ENCODE measurements at regions not wholly inside any gene's neighbourhood (a gene's known extent, or its start where the extent isn't known, plus 50 kb on each side); places are given as distances from the start of the nearest gene placed in this dataset.

- no peak for DNase-seq
These were observed 111.6 kb downstream of the SIPA1L2 start for GRCh38 chr1:232518349-232518748.

DNA sequence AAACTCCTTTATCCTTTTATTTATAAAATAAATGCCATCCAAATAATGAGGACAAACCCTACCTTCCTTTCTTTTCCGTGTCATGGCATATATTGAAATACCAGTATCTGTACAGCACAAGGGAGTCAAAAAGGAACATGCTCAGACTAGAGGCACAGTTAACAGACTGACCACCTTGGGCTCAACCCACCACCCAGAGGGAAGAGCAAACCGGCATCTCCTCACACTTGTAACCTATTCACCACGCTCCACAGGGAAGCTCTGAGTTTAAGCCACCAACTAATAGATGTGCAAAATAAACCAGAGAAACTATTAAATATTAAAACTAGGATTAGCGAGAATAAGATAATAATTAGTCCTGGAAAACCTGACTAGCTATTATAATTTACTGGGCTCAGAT lies 112.7 kb downstream of the SIPA1L2 start:
- DNase-seq, result no peak

- no peak for DNase-seq
These were observed 114.2 kb downstream of the SIPA1L2 start for GRCh38 chr1:232515706-232516105.

DNA sequence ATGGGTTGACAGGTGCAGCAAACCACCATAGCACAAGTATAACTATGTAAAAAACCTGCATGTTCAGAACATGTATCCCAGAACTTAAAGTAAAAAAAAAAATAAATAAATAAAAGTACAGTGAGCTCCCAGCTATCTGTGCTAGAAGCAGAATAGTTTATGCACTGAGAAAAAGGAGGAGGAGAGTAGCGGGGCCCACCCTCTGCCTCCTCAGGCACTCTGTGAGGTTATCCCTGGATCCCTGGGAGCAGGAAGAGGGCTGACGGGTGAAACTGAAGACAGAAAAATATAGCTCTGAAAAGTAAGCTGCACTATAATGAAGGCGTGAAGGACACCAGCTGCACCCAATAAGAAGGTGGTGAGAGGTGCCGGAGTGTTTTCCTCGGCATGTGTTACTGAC lies 117.2 kb downstream of the SIPA1L2 start:
- no peak for DNase-seq

GRCh38 chr1:232511172-232511571 lies 118.8 kb downstream of the SIPA1L2 start:
- no peak for DNase-seq

DNA sequence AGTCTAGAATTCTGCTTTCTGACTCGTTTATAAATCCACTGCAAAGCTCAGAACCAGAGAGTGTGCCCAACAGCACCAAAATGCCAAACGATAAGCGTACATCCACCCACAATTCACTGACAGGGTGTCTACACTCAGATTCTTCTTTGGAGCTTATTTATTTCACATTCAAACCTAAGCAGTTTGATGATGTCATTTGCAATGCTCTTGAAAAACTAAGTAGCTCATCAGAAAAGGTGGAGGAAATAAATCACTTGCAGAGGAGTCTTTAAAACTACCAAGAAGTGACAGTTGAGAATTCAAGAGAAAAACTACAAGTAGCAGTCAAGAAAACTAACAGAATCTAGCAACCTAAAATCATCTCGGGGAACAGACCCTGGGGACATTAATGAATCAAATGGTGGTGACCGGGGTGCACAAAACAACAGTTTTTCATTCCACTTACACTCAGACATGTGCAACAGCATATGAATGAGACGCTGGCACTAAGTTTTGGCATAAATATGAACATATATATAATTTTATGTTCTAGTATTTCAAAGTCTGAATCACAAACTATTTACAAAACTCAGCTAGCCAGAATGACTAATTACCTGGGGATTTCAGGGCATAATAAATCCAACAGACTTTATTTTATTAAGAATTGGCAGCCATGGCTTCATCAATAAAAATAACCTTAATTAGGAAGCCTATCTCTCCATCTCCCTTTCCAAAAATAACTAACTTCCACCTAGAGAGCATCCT lies 119.4 kb downstream of the SIPA1L2 start:
- no peak for DNase-seq

GRCh38 chr1:232509570-232509969 lies 120.4 kb downstream of the SIPA1L2 start:
- no peak for DNase-seq

DNA sequence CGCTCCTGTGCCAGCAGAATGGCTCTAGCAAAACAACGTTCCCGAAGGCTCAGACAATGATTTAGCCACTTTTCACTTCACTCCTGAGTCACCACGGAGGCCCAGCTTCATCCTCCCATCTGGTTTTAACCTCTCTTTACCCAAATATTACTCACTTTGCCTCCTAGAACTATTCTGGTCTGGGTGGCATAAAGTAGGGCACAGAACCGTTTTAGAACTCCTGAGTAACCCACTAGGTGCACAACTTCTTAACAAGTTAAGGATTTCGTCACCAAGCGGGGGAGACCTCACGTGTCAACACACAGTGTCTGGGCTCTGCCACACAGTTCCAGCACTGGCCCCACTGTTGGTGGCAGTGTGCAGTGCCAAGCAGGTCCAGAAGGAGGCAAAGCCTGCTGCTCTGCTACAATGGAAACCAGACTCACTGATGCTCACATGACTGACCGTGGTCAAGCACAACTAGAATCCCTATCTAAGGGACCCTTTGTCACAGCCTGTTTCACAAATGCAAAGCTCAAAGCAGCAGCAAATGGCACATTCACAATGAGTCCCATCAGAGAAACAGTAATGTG lies 121.7 kb downstream of the SIPA1L2 start:
- DNase-seq, result no peak

GRCh38 chr1:232507571-232507970 lies 122.4 kb downstream of the SIPA1L2 start:
- no peak for DNase-seq

- DNase-seq, result peak; percentile 62
These were observed 124.0 kb downstream of the SIPA1L2 start for GRCh38 chr1:232505884-232506283.

- no peak for DNase-seq
These were observed 125.3 kb downstream of the SIPA1L2 start for GRCh38 chr1:232504651-232505050.

GRCh38 chr1:232503497-232503896 lies 126.4 kb downstream of the SIPA1L2 start:
- no peak for DNase-seq

DNA sequence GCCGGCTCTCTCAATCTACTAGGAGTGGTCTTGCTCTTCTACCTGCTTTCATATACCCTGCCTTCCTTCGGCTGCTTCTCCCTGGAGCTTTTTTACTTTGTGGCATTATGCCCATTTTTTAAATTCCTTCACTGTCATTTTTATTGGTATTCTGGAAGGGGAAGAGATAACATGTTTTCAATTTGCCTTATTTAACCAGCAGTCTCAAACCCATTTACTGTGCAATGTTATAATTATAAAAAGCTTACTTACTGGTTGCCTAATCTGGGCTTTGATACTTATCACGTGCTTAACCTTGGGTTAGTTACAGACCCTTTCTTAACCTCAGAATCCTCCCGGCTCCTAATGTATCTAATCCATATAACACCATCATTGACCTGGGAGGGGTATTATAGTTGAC lies 128.1 kb downstream of the SIPA1L2 start:
- DNase-seq, result no peak

DNA sequence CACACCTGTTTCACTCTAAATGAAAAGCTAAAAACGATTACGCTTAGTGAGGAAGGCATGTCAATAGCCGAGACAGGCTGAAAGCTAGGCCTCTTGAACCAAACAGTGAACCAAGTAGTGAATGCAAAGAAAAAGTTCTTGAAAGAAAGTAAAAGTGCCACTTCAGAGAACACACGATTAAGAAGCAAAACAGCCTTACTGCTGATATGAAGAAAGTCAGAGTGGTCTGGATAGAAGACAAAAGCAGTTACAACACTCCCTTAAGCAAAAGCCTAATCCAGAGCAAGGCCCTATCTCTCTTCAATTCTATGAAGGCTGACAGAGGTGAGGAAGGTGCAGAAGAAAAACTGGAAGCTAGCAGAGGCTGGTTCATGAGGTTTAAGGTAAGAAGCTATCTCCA lies 130.7 kb downstream of the SIPA1L2 start:
- no peak for DNase-seq

- no peak for DNase-seq
These were observed 136.1 kb downstream of the SIPA1L2 start for GRCh38 chr1:232493869-232494268.

DNA sequence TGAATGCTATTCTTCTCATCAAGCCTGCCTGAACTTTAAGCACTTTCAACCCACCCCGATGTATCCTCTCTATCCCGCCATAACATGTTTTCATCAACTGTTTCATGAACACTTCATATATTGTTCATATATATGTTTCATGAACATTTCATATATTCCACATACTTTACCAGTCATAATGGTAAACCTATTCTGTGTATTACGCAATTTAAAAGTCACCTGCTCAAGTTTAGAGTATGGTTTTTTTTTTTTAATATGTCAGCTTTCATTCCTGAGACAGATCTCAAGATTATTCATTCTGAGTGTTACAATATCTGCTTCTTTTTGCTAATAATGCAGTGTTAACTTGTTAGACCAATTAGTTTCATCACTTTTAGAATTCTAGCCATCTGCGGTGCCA lies 140.7 kb downstream of the SIPA1L2 start:
- no peak for DNase-seq

GRCh38 chr1:232487236-232487635 lies 142.7 kb downstream of the SIPA1L2 start:
- no peak for DNase-seq

DNA sequence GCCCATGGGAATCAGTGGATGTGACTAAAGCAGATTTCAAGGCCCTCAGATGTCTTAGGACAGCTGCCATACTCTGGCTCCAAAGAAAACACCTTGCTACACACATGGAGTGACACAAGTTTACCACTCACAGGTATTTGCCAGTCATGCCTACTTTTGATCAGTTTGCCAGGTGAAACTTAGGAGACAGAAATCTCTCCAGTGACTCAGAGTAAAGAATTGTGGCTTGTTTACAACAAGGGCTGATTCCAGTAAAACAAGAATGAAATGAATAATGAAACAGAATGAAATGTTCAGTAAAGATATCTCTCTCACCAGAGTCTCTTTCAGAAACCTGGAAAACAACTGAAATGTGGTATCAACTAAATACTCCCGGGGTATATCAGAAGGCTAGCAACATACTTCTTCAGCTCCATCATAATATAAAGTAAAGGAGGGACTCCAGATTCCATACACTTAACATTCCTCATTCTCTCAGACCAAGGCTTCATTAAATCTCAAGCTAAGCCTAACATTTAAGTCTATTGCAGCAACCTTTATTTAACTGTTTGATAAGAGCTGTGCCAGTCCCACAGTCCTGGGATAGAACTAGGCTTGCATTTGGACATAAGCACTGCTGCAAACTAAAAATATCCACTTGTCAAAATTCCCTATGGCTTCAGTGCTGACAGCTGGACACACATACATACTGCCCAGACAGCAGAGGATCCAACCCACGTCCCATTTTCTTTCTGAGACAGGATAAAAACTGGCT lies 143.3 kb downstream of the SIPA1L2 start:
- no peak for DNase-seq

DNA sequence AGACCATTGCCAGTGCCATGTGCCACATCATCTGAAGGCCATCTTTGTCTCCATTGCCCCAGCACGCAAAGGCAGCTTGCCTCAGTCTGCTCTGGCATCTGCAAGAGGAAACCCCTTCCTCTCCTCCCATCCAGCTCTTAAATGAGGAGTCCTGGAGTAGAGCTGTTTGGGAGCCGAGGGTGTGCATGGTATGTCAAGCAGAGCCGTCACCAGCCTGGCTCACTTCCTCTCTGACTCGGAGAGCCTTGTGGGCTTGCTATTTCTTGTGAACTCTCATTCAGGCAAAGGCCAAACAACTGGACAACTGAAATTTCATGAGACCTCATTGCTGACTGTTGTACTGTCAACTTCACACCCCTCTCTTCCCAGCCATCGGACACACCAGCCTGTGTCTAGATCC lies 143.9 kb downstream of the SIPA1L2 start:
- no peak for DNase-seq

DNA sequence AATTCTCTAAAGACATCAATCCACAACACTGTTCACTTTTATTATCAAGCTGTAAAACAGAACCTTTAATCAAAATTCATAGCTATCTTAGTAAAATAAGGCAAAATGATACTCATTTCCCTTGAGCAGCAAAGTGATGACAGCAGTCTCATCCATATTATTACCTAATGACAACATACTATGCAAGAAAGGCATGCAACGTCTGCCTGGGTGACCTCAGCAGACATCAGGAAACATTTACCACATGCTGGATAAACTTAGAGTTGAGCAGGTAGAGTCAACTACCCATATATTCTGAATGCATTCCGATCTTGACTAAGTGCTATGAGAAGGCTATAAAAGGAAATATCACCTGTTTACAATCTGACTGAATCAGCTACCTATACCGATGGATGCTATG lies 145.1 kb downstream of the SIPA1L2 start:
- no peak for DNase-seq

- no peak for DNase-seq
These were observed 146.1 kb downstream of the SIPA1L2 start for GRCh38 chr1:232483826-232484225.

- no peak for DNase-seq
These were observed 148.8 kb downstream of the SIPA1L2 start for GRCh38 chr1:232481091-232481490.

- no peak for DNase-seq
These were observed 152.2 kb downstream of the SIPA1L2 start for GRCh38 chr1:232477728-232478127.

- DNase-seq, result no peak
These were observed 153.4 kb downstream of the SIPA1L2 start for GRCh38 chr1:232476538-232476950.

Measured in NCI-H2171 (cell line).